Endothelial cell of umbilical vein (primary cell): ENCODE measurements at regions not wholly inside any gene's neighbourhood (a gene's known extent, or its start where the extent isn't known, plus 50 kb on each side); places are given as distances from the start of the nearest gene placed in this dataset.

Source experiments
- BruUV-seq: library from RNA; stranded (reverse); fragments of 400-500 nt; replicated peaks from 2 replicates; lab custom pipeline; 2021; lab: Mats Ljungman, UMichigan
- CTCF ChIA-PET: fragments of 300-600, 350-600 bp; sonication (Branson Sonifier 250); formaldehyde crosslinking; loops from one replicate; lab custom pipeline; 2021; ENCODE audit warnings: antibody characterized with exemption, inconsistent platforms; lab: Charles Lee
- POLR2A ChIA-PET: fragments of 300-600, 350-600 bp; sonication (Branson Sonifier 250); formaldehyde crosslinking; loops from one replicate; lab custom pipeline; 2021; ENCODE audit warnings: antibody characterized with exemption, inconsistent platforms; lab: Charles Lee
- DNase-seq: peaks from one replicate; pipeline ENCODE4 v3.0.0-alpha.2; 2011; ENCODE audit warnings: low read depth, low spot score
- FAIRE-seq: peaks from 2 replicates; lab custom pipeline; 2011; peaks lifted over from hg19 to GRCh38; lab: Jason Lieb, UNC
- H2AFZ ChIP-seq: 2 replicates; pipeline ENCODE4 v1.6.0; 2012; ENCODE audit warnings: low read depth, low read length, control low read depth, inconsistent platforms
- H3K27ac ChIP-seq: 2 replicates; pipeline ENCODE4 v1.5.1; 2011; ENCODE audit warnings: low read depth, mild to moderate bottlenecking, control low read depth, low read length, moderate library complexity; ENCODE audit not compliant: insufficient read depth
- H3K27me3 ChIP-seq, 2 experiments: 2 replicates each; pipeline versions ENCODE4 v1.6.0 to v1.6.1; 2011; ENCODE audit warnings: low read length in 2 of 2, mixed read lengths in 1 of 2; ENCODE audit not compliant: control insufficient read depth in 2 of 2, insufficient read depth in 2 of 2
- H3K36me3 ChIP-seq, 2 experiments: 2 replicates in 1 of 2; 3 replicates in 1 of 2; pipeline ENCODE4 v1.5.1; 2011; ENCODE audit warnings: low read length in 2 of 2, mild to moderate bottlenecking in 1 of 2, moderate library complexity in 1 of 2; ENCODE audit not compliant: control insufficient read depth in 2 of 2, insufficient read depth in 2 of 2; ENCODE audit errors: extremely low read depth in 1 of 2
- H3K4me1 ChIP-seq: 3 replicates; pipeline ENCODE4 v1.5.1; 2011; ENCODE audit warnings: mild to moderate bottlenecking, low read length; ENCODE audit not compliant: control insufficient read depth, insufficient read depth; ENCODE audit errors: extremely low read depth
- H3K4me2 ChIP-seq: 2 replicates; pipeline ENCODE4 v1.6.1; 2011; ENCODE audit warnings: low read length, control low read depth, mixed read lengths; ENCODE audit not compliant: insufficient read depth
- H3K4me3 ChIP-seq, 3 experiments: fragments of 200-600 bp in 1 of 3; sonication (generic), shearing (Covaris generic) in 1 of 3; replicated peaks in 1 of 3; 2 replicates each; pipeline ENCODE4 v1.5.1; 2011 to 2016; ENCODE audit warnings: control low read depth in 3 of 3, low read length in 3 of 3, mild to moderate bottlenecking in 2 of 3, inconsistent platforms in 1 of 3, low read depth in 1 of 3, moderate library complexity in 1 of 3; ENCODE audit not compliant: insufficient read depth in 1 of 3
- H3K79me2 ChIP-seq: 2 replicates; pipeline ENCODE4 v1.6.0; 2012; ENCODE audit warnings: low read length, inconsistent platforms; ENCODE audit not compliant: control insufficient read depth, insufficient read depth
- H3K9ac ChIP-seq: replicated peaks from 2 replicates; pipeline ENCODE3; 2011; ENCODE audit warnings: low read length, control low read depth; ENCODE audit not compliant: insufficient read depth; ENCODE audit errors: extremely low read depth
- H3K9me1 ChIP-seq: replicated peaks from 3 replicates; pipeline ENCODE4 v1.6.0; 2011; ENCODE audit warnings: mild to moderate bottlenecking, low read length; ENCODE audit not compliant: control insufficient read depth, insufficient read depth; ENCODE audit errors: extremely low read depth
- H3K9me3 ChIP-seq: replicated peaks from 2 replicates; pipeline ENCODE4 v1.5.1; 2012; ENCODE audit warnings: low read length, inconsistent platforms; ENCODE audit not compliant: control insufficient read depth, insufficient read depth
- H4K20me1 ChIP-seq: replicated peaks from 2 replicates; pipeline ENCODE3; 2011; ENCODE audit warnings: mild to moderate bottlenecking, low read length; ENCODE audit not compliant: control insufficient read depth, insufficient read depth; ENCODE audit errors: extremely low read depth
- CTCF ChIP-seq, 2 donors: IDR thresholded peaks; 1 replicate in 1 of 2; 2 replicates in 1 of 2; pipeline ENCODE4 v1.5.1; 2011; ENCODE audit warnings: low read length in 2 of 2, mild to moderate bottlenecking in 2 of 2, moderate library complexity in 2 of 2, control low read depth in 1 of 2, inconsistent platforms in 1 of 2, low read depth in 1 of 2; ENCODE audit not compliant: insufficient read depth in 1 of 2; ENCODE audit errors: extremely low read depth in 1 of 2
- EZH2 ChIP-seq: IDR thresholded peaks from 2 replicates; pipeline ENCODE4 v1.6.1; 2012; ENCODE audit warnings: borderline replicate concordance, low read depth, mild to moderate bottlenecking, moderate library complexity, low read length, inconsistent platforms; ENCODE audit not compliant: severe bottlenecking
- FOS ChIP-seq: IDR thresholded peaks from 2 replicates; pipeline ENCODE4 v1.6.1; 2011; ENCODE audit warnings: mild to moderate bottlenecking, low read length, moderate library complexity, borderline replicate concordance; ENCODE audit not compliant: insufficient read depth
- GATA2 ChIP-seq: IDR thresholded peaks from 2 replicates; pipeline ENCODE4 v1.7.0; 2011; ENCODE audit warnings: low read depth, mild to moderate bottlenecking, moderate library complexity, mixed read lengths, low read length; ENCODE audit not compliant: insufficient read length, insufficient read depth
- JUN ChIP-seq: IDR thresholded peaks from 2 replicates; pipeline ENCODE4 v1.6.1; 2011; ENCODE audit warnings: borderline replicate concordance, low read depth; ENCODE audit not compliant: insufficient read length, insufficient read depth
- MAX ChIP-seq: IDR thresholded peaks from 2 replicates; pipeline ENCODE4 v1.6.1; 2011; ENCODE audit not compliant: insufficient read depth, insufficient read length
- MYC ChIP-seq: IDR thresholded peaks from one replicate; pipeline ENCODE4 v1.6.1; 2011; ENCODE audit warnings: mild to moderate bottlenecking, low read depth, low read length
- POLR2A ChIP-seq: IDR thresholded peaks from 2 replicates; pipeline ENCODE4 v1.6.1; 2012; ENCODE audit warnings: low read depth, mild to moderate bottlenecking, control low read depth, low read length
- POLR2AphosphoS5 ChIP-seq: IDR thresholded peaks from 2 replicates; pipeline ENCODE4 v1.6.1; 2012; ENCODE audit warnings: low read depth, mild to moderate bottlenecking, control low read depth, low read length, moderate library complexity; ENCODE audit not compliant: insufficient read depth
- dilution Hi-C: fragments of 300-500 bp; cut with MboI; formaldehyde crosslinking; loops from one replicate; pipeline ENCODE4 v1.15.0; 2019; ENCODE audit warnings: low sequenced_read_pairs; ENCODE audit not compliant: extremely low pct_ligation_motif_present
- intact Hi-C: fragments of 100-400 bp; cut with micrococcal nuclease; formaldehyde crosslinking; loops from one replicate; pipeline ENCODE4 v1.10.0; 2022

- BruUV-seq: no TSS peak
- Histone ChIP-seq H3K27ac (no peak overlapping the region), H3K27me3 (no peaks in the 10 kb centered on the region), H2AFZ (no peak overlapping the region), H4K20me1 (no peaks in the 10 kb centered on the region), H3K4me1 (no peaks in the 10 kb centered on the region), H3K4me3 (no peak overlapping the region), H3K36me3 (no peaks in the 10 kb centered on the region), H3K9me1 (no peaks in the 10 kb centered on the region), H3K79me2 (no peaks in the 10 kb centered on the region), H3K9me3 (no peaks in the 10 kb centered on the region), H3K9ac (no peak overlapping the region), H3K4me2 (no peak overlapping the region)
- CTCF ChIA-PET: no interaction called here
- POLR2A ChIA-PET: no interaction called here
- TF ChIP-seq JUN: no peak
- intact Hi-C loops (no loop called here), dilution Hi-C loops (no loop called here)
- DNase-seq: no peak
- FAIRE-seq: no peak
These were observed 366.9 kb upstream of the HSFY2 start for GRCh38 chrY:19140285-19140920.

- H3K9me3 ChIP-seq: no peaks in the 10 kb centered on the region
- no peak for DNase-seq
These were observed 360.9 kb upstream of the HSFY2 start for GRCh38 chrY:19134426-19134825.

More at GRCh38 chrY:19134426-19134825, 360.9 kb upstream of the HSFY2 start:
- H3K79me2 ChIP-seq: no peaks in the 10 kb centered on the region
- no peak overlapping the region for H3K4me3 ChIP-seq
- FAIRE-seq: no peak
- no peak overlapping the region for H3K4me2 ChIP-seq
- ChIA-PET POLR2A (no interaction called here), CTCF (no interaction called here)
- no peak overlapping the region for H3K9ac ChIP-seq
- TF ChIP-seq MAX (no peak), EZH2 (no peak), FOS (no peak), JUN (no peak), CTCF (IDR thresholded peaks at IDR 0.05; ENCODE audit: extremely low read depth in 1 of 2, insufficient read depth in 1 of 2, low read depth in 1 of 2, low read length in 2 of 2) (no peak), MYC (no peak), POLR2A (no peak), GATA2 (no peak), POLR2AphosphoS5 (no peak)
- no peak overlapping the region for H2AFZ ChIP-seq
- H3K9me1 ChIP-seq: no peaks in the 10 kb centered on the region
- H4K20me1 ChIP-seq: no peaks in the 10 kb centered on the region
- intact Hi-C loops: no loop called here
- no peaks in the 10 kb centered on the region for H3K27me3 ChIP-seq
- no peaks in the 10 kb centered on the region for H3K4me1 ChIP-seq
- dilution Hi-C loops: no loop called here
- BruUV-seq: no TSS peak
- H3K27ac ChIP-seq: no peak overlapping the region
- no peaks in the 10 kb centered on the region for H3K36me3 ChIP-seq
